Naive B cell (primary cell): ENCODE measurements at regions not wholly inside any gene's neighbourhood (a gene's known extent, or its start where the extent isn't known, plus 50 kb on each side); places are given as distances from the start of the nearest gene placed in this dataset.

Source experiments
- ATAC-seq, 2 donors: fragments of 150-1000 bp; cut with Tn5 transposase; 2 replicates each; pipeline ENCODE4 v1.10.0; 2021; ENCODE audit warnings: low read depth in 2 of 2, mild to moderate bottlenecking in 2 of 2, moderate library complexity in 2 of 2
- DNase-seq: peaks from one replicate; pipeline ENCODE4 v3.0.0; 2022
- H3K27ac Mint-ChIP-seq, 6 donors: one replicate each; pipeline ENCODE4 v1.8.0; 2020 to 2022; ENCODE audit warnings: mild to moderate bottlenecking in 6 of 6, mixed read lengths in 6 of 6, moderate library complexity in 5 of 6, inconsistent platforms in 2 of 6
- H3K27me3 Mint-ChIP-seq, 3 donors: one replicate each; pipeline ENCODE4 v1.8.0; 2021 to 2022; ENCODE audit warnings: mixed read lengths in 3 of 3, mild to moderate bottlenecking in 1 of 3
- H3K36me3 Mint-ChIP-seq, 2 donors: one replicate each; pipeline ENCODE4 v1.8.0; 2020 to 2022; ENCODE audit warnings: mixed read lengths in 2 of 2, inconsistent platforms in 1 of 2, mild to moderate bottlenecking in 1 of 2
- H3K4me1 Mint-ChIP-seq, 3 donors: one replicate each; pipeline ENCODE4 v1.8.0; 2020 to 2022; ENCODE audit warnings: mixed read lengths in 3 of 3, inconsistent platforms in 1 of 3, mild to moderate bottlenecking in 1 of 3, moderate library complexity in 1 of 3
- H3K4me3 Mint-ChIP-seq, 8 donors: one replicate each; pipeline ENCODE4 v1.8.0; 2020 to 2022; ENCODE audit warnings: mild to moderate bottlenecking in 8 of 8, mixed read lengths in 8 of 8, moderate library complexity in 8 of 8, inconsistent platforms in 2 of 8
- H3K9me3 Mint-ChIP-seq, 7 donors: one replicate each; pipeline ENCODE4 v1.8.0; 2020 to 2022; ENCODE audit warnings: mixed read lengths in 7 of 7, mild to moderate bottlenecking in 5 of 7, inconsistent platforms in 2 of 7, moderate library complexity in 1 of 7

DNA sequence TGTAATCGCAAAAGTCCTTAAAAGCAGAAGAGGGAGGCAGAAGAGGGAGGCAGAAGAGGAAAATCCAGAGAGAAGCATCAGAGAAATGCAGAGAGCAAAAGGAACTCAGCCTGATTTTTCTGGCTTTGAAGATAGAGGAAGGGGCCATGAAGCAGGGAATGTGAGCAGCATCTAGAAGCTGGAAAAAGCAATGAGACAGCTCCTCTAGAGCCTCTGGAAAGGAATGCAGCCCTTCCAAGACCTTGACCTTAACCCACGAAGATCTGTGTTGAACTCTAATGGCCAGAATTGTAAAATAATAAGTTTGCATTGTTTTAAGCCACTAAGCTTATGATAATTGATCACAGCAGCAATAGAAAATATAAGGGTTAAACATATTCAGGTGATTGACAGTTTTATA is 159.6 kb downstream of the ATPSCKMT start:
- Mint-ChIP-seq H3K27me3 (no peaks in the 10 kb centered on the region), H3K4me1 (no peaks in the 10 kb centered on the region), H3K36me3 (no peaks in the 10 kb centered on the region), H3K9me3 (peaks cover 1 to 34% (median 17%) of the 10 kb centered on the region in 7 donors), H3K4me3 (no peak overlapping the region), H3K27ac (no peak overlapping the region)
- ATAC-seq = no peak
- no peak for DNase-seq

DNA sequence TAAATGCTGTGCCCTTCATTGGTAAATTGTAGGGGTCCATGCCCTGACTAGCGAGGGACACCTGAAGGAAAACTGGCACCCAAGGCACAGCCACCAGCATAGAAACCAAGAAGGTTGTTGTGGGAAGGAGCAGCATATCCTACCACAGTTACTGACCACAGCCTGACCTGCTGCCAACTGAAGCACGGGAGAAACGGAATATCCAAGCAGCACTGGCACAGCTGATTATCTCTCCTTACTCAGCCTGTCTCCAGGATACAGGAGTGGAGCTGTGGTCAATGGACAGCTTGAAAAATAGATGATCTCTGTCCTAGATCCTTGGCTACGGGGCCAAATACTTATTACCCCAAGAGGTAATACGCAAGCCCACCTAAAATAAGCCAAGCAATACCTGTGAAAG is 164.5 kb downstream of the ATPSCKMT start:
- Mint-ChIP-seq H3K9me3 (peaks cover 0 to 22% (median 14%) of the 10 kb centered on the region in 7 donors), H3K27me3 (peaks cover 0 to 3% (median 0%) of the 10 kb centered on the region in 3 donors), H3K4me1 (no peaks in the 10 kb centered on the region), H3K4me3 (no peak overlapping the region), H3K27ac (no peak overlapping the region), H3K36me3 (no peaks in the 10 kb centered on the region)
- no peak for ATAC-seq
- DNase-seq = no peak

DNA sequence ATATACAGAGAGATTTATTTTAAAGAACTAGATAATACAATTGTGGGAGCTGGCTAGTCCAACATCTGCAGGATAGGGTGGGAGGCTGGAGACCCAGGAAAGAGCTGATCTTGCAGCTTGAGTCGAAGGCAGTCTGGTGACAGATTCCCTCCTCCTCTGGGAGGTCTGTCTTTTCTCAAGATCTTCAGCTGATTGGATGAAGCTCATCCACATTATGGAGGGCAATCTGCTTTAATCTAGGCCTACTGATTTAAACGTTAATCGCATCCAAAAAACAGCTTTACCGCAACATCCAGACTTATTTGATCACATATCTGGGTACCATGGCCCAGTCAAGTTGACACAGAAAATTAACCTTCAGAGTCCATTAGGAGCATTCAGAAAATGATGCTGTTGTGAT is 168.1 kb downstream of the ATPSCKMT start:
- Mint-ChIP-seq H3K9me3 (peaks cover 0 to 13% (median 0%) of the 10 kb centered on the region in 7 donors), H3K36me3 (no peaks in the 10 kb centered on the region), H3K4me1 (no peaks in the 10 kb centered on the region), H3K27ac (no peak overlapping the region), H3K4me3 (no peak overlapping the region), H3K27me3 (peaks cover 0 to 5% (median 0%) of the 10 kb centered on the region in 3 donors)
- DNase-seq = no peak
- no peak for ATAC-seq

DNA sequence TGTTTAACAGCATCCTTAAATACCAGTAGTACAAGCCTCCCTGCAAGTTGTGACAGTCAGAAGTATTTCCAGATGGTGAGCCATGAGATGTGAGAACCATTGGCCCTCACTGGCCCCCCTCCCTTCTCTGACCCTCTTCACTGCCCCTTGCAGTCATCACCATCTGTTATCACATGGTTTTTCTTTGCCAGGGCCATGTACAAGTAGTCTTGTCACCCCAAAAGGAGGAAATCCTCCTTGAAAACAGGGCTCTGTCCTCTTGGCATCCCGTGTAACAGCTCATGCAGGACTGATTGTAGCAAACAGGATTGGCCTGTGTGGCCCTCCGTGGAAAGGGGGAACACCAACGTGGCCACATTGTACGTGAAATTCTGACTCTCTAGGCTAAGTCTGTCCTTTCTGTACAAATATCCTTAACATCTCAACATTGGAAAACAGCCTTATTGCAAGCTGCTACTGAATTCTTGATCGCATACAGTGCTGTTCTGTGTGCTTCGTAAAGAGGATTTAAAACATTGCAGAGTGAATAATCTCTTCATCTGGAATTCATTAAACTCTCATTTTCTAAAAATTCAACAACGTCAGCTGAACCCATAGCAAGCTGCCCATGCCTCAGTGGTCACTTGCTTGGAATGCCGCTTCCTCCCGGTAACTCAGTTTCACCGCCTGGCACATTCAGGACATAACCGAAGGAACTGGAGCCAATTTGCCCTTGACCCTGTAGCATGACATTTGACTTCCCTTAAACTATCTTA is 171.7 kb downstream of the ATPSCKMT start:
- H3K27ac Mint-ChIP-seq = no peak overlapping the region
- no peak for DNase-seq
- peaks cover 0 to 18% (median 1%) of the 10 kb centered on the region in 7 donors for H3K9me3 Mint-ChIP-seq
- H3K27me3 Mint-ChIP-seq = peaks cover 0 to 5% (median 0%) of the 10 kb centered on the region in 3 donors
- no peak overlapping the region for H3K4me3 Mint-ChIP-seq
- no peak for ATAC-seq
- H3K4me1 Mint-ChIP-seq = no peaks in the 10 kb centered on the region
- no peaks in the 10 kb centered on the region for H3K36me3 Mint-ChIP-seq

DNA sequence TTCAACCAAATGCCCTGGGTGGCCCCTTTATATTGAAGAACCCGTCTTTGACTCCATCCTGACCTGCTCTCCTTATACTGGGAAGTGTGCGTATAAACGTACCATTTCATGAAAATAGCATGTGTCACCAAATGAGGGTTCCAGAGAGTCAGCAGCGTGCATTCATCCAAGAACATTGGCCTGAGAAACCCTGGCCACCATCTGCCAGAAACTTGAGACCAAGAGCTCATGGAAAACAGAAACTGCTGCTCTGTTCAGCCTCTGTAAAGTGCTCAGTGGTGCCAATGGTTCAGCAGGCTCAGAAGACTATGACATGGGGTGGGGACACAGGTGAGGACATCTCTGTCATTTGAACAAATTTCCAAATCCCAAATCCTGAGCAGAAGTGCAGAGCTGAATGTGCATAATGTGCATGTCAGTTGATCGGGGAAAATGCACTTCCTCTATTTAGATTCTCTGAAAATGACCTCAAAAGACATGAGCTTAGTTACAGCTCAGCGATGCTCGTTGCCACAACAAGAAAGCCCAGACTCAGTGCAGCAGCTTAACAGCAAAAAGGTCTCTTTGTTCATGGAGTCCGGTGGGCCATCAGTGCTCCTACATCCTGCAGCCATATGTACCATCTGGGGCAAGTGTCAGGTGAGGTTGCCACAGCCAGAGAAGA is 176.1 kb downstream of the ATPSCKMT start:
- no peak overlapping the region for H3K27ac Mint-ChIP-seq
- no peaks in the 10 kb centered on the region for H3K36me3 Mint-ChIP-seq
- no peak for DNase-seq
- H3K9me3 Mint-ChIP-seq = peaks cover 0 to 12% (median 1%) of the 10 kb centered on the region in 7 donors
- no peaks in the 10 kb centered on the region for H3K27me3 Mint-ChIP-seq
- peak overlapping the region in 1 of 8 donors; percentile 25 for H3K4me3 Mint-ChIP-seq
- ATAC-seq = no peak
- no peaks in the 10 kb centered on the region for H3K4me1 Mint-ChIP-seq

DNA sequence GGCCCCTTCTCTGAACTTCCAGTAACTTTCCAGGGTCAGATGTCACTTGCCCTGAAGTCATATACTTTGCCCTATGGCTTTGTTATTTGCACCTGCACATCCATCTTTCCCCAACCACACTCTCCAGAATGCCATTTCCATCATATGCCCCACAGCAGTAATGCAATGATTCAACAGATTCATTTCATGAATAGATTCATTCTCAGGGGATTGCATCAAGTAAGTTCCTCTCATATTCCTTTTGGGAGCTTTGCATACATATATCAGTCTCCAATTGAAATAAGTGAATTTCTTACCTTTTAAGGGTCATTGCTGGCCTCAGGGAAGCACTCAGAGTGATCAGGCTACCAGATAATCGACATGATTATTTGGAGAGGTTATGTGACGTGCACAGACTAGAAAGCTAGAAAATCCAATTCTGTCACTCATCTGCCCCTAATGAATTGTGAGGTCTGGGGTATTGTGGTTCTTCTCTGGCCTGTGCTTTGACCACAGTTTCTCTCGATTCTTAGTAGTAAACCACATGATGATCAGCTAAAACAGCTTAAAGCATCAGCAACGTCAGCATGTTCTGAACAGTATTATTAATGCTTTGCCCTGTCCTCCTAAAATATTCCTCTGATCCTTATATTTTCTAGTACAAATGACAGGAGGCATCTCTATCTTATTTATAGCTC is 179.9 kb downstream of the ATPSCKMT start:
- no peaks in the 10 kb centered on the region for H3K27me3 Mint-ChIP-seq
- no peaks in the 10 kb centered on the region for H3K4me1 Mint-ChIP-seq
- H3K27ac Mint-ChIP-seq = no peak overlapping the region

DNA sequence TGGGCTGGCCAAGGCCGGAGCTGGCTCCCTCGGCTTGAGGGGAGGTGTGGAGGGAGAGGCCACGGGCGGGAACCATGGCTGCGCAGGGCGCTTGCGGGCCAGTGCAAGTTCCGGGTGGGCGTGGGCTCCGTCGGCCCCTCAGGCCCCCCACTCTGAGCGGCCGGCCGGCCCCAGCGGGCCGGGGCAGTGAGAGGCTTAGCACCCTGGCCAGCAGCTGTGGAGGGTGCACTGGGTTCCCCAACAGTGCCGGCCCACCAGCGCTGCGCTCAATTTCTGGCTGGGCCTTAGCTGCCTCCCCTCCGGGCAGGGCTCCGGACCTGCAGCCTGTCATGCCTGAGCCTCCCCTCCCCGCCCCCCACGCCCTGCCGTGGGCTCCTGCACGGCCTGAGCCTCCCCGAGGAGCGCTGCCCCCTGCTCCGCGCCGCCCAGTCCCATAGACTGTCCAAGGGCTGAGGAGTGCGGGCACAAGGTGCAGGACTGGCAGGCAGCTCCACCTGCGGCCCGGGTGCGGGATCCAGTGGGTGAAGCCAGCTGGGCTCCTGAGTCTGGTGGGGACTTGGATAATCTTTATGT is 184.2 kb downstream of the ATPSCKMT start:
- Mint-ChIP-seq H3K4me3 (no peak overlapping the region), H3K36me3 (no peaks in the 10 kb centered on the region), H3K27ac (no peak overlapping the region), H3K27me3 (no peaks in the 10 kb centered on the region), H3K4me1 (no peaks in the 10 kb centered on the region), H3K9me3 (peaks cover 0 to 19% (median 8%) of the 10 kb centered on the region in 7 donors)
- no peak for ATAC-seq
- DNase-seq = no peak

More for the DNA sequence above, 179.9 kb downstream of the ATPSCKMT start:
- ATAC-seq (no peak), DNase-seq (no peak)
- peaks cover 0 to 13% (median 7%) of the 10 kb centered on the region in 7 donors for H3K9me3 Mint-ChIP-seq
- no peaks in the 10 kb centered on the region for H3K36me3 Mint-ChIP-seq
- no peak overlapping the region for H3K4me3 Mint-ChIP-seq

DNA sequence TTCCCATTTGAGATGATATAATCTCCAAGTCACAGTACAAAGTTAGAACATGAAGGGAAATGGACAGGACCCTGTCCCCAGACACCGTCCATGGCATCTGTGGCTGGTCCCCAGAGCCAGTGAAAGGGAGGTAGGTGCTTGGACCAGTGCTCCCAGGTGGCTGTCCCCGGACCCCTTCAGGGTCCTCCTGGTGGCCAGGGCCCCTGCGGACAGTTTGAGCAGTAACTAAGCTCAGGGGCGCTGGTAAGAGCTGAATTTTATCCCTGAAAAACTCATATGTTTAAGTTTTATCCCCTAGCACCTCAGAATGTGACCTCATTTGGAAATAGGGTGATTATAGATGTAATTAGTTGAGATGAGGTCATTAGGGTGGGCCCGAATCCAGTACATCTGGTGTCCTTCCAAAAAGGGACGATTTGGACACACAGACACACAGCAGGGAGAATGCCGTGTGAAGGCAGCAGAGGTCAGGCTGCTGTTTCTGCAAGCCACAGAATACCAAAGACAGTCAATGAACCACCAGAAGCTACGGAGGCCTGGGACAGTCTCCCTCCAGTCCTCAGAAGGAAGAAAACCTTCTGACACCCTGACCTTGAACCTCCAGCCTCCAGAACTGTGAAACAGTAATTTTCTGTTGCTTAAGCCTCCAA is 185.0 kb downstream of the ATPSCKMT start:
- Mint-ChIP-seq H3K9me3 (peaks cover 0 to 19% (median 8%) of the 10 kb centered on the region in 7 donors), H3K4me1 (no peaks in the 10 kb centered on the region), H3K36me3 (no peaks in the 10 kb centered on the region), H3K4me3 (no peak overlapping the region), H3K27ac (no peak overlapping the region), H3K27me3 (no peaks in the 10 kb centered on the region)
- ATAC-seq = no peak
- DNase-seq = no peak

DNA sequence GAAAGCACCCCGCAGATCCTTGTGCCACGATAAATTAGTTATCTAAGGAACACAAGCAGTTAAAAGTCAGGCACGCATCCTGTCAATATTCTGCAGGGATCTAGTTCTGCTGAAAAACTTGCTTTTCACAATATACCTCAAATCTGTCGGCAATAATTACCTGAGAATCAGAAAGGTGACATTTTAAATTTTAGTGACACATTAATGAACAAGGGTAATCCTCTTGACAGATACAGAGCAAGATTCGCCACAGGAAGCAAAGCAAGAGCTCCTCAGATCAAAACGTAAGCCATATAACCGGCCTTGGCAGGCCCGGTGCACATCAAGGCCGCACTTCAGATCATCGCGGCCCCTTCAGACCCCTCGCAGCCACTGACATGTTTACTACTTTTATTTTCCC is 185.7 kb downstream of the ATPSCKMT start:
- no peaks in the 10 kb centered on the region for H3K27me3 Mint-ChIP-seq
- peak overlapping the region in 1 of 8 donors; percentile 38 for H3K4me3 Mint-ChIP-seq
- DNase-seq = no peak
- peaks cover 0 to 19% (median 7%) of the 10 kb centered on the region in 7 donors for H3K9me3 Mint-ChIP-seq
- H3K27ac Mint-ChIP-seq = peak overlapping the region in 1 of 6 donors; percentile 15
- no peaks in the 10 kb centered on the region for H3K4me1 Mint-ChIP-seq
- no peak for ATAC-seq
- no peaks in the 10 kb centered on the region for H3K36me3 Mint-ChIP-seq

DNA sequence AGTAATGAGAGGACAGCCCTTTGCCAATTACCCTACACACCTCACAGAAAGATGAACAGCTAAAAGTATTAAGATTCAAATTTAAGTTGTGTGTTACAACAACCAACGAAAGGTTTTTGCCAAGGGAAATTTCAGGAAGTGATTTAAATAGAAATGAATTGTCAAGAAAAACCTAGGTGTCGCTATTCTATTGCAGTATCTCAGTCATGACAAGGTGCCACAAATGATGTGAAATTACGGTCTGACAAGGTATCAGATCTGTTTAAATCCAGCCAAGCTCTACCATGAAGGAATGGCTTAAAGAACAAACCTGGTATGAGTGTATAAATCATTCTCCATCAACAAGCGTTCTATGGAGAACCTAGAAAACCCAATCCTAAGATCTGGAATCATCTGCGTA is 189.7 kb downstream of the ATPSCKMT start:
- H3K4me1 Mint-ChIP-seq = no peaks in the 10 kb centered on the region
- no peak for ATAC-seq
- H3K27ac Mint-ChIP-seq = no peak overlapping the region
- peaks cover 0 to 4% (median 0%) of the 10 kb centered on the region in 3 donors for H3K27me3 Mint-ChIP-seq
- DNase-seq = no peak
- no peak overlapping the region for H3K4me3 Mint-ChIP-seq
- H3K36me3 Mint-ChIP-seq = no peaks in the 10 kb centered on the region
- peaks cover 0 to 9% (median 3%) of the 10 kb centered on the region in 7 donors for H3K9me3 Mint-ChIP-seq

DNA sequence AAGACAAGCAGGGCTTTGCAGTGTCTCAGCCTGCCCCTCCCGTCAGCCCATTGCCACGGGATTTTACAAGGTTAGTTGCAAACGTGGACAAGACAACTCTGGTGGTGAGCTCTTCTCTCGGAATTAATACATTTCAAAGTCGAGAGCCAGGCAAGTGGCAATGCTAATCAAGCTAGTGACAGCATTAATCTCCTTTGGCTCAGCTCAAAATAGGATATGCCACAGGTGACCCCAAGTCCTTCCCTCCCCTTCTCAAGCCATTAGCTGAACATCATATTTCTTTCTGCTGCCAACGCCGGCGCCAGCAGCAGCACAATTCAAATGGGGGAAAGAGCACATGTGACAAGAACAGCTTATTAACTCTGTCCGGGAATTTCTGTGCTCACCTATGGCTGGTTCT is 190.1 kb downstream of the ATPSCKMT start:
- DNase-seq = no peak
- Mint-ChIP-seq H3K9me3 (peaks cover 0 to 5% (median 3%) of the 10 kb centered on the region in 7 donors), H3K4me3 (no peak overlapping the region), H3K4me1 (no peaks in the 10 kb centered on the region), H3K27me3 (peaks cover 0 to 4% (median 0%) of the 10 kb centered on the region in 3 donors), H3K36me3 (no peaks in the 10 kb centered on the region), H3K27ac (no peak overlapping the region)
- ATAC-seq = no peak

DNA sequence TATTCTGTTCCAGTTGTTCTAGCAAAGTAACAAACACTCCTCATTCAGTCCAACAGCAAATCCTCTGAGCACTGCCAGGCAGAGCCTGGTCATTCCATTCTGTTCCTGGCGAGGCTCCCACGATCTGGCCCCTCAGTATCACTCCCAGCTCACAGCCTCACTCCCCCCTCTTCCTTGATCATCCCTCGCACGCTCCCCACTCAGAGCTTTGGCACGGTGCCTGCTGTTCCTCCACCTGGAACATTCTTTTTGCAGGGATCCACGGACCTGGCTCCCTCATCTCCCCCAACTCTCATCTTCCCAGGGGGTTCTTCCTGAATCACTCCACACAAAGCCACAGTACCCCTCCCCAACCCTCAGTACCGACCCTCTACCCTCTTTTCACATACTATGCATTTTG is 192.3 kb downstream of the ATPSCKMT start:
- Mint-ChIP-seq H3K27ac (no peak overlapping the region), H3K36me3 (no peaks in the 10 kb centered on the region), H3K4me1 (no peaks in the 10 kb centered on the region), H3K4me3 (no peak overlapping the region), H3K9me3 (peaks cover 6 to 16% (median 10%) of the 10 kb centered on the region in 7 donors), H3K27me3 (peaks cover 0 to 4% (median 0%) of the 10 kb centered on the region in 3 donors)
- ATAC-seq = no peak
- DNase-seq = no peak

DNA sequence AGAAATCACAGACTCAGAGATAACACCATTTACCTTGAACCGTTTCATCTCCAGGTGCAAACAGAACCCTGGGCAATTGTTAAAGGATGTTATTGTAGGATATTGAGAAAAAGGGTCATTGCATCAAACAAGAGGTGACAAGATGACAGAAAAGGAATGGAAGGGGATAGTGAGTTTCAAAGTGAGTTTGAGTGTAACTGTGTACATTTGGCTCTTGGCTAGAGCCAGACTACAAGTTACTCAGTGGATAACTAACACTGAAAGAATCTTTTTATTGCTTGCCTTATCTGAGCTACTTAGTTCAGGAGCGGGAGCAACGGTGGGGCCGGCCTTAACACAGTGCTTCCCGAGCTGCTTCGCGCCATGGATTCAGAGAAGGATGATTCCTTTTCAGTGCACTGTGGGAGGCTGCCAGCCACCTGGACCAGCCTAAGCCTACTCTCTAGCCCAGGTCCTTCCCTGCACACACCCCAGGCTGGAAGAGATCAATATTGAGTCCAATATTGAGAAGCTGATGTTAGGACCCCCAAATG is 193.4 kb downstream of the ATPSCKMT start:
- Mint-ChIP-seq H3K27ac (no peak overlapping the region), H3K4me3 (no peak overlapping the region), H3K4me1 (no peaks in the 10 kb centered on the region), H3K27me3 (peaks cover 0 to 4% (median 0%) of the 10 kb centered on the region in 3 donors), H3K36me3 (peaks cover 0 to 4% of the 10 kb centered on the region in 2 donors), H3K9me3 (peaks cover 8 to 26% (median 17%) of the 10 kb centered on the region in 7 donors)
- DNase-seq (no peak), ATAC-seq (no peak)
